ENCODE measurements at regions not wholly inside any gene's neighbourhood (a gene's known extent, or its start where the extent isn't known, plus 50 kb on each side); places are given as distances from the start of the nearest gene placed in this dataset.

DNA sequence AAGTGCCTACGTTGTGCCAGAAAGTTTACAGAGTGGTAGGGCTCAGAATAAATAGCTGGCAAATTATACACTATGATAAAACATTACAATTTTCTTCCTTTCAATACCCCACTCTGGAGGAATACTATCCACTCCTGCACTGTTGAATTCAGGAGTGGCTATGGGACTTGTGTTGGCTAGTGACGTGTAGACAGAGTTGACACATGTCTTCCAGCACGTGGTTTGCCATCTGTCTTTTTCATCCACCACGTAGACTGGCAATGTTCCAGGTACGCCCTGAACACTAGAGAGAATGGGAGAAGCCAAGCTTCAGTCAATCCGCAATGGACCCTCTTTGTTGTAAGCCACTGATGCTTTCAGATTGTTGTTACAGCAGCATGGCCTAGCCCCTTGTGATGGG, 168.8 kb upstream of the RBPJ start:
- Histone ChIP-seq H3K9me3 (replicated peaks in 1 of 2; ENCODE audit: control insufficient read depth in 1 of 2, insufficient read depth in 1 of 2, low read length in 2 of 2) (no peaks in the 10 kb centered on the region), H3K36me3 (replicated peaks in 1 of 2; ENCODE audit: control insufficient read depth in 1 of 2, insufficient read depth in 2 of 2, low read length in 2 of 2) (no peaks in the 10 kb centered on the region), H3K4me3 (replicated peaks in 1 of 3; ENCODE audit: low read depth in 2 of 3, low read length in 3 of 3) (no peak overlapping the region), H3K4me2 (replicated peaks; ENCODE audit: extremely low read depth, low read length, poor library complexity, severe bottlenecking) (no peak overlapping the region), H3K27me3 (ENCODE audit: control insufficient read depth in 2 of 2, insufficient read depth in 2 of 2, low read length in 2 of 2) (no peaks in the 10 kb centered on the region), H3K79me2 (ENCODE audit: insufficient read depth, low read length) (no peaks in the 10 kb centered on the region), H3K9ac (ENCODE audit: insufficient read depth, low read length, poor library complexity, severe bottlenecking) (no peak overlapping the region), H4K20me1 (ENCODE audit: insufficient read depth, low read length) (no peaks in the 10 kb centered on the region), H2AFZ (ENCODE audit: insufficient read depth, low read depth, low read length, poor library complexity, severe bottlenecking) (no peak overlapping the region), H3K4me1 (ENCODE audit: control insufficient read depth in 1 of 2, insufficient read depth in 2 of 2, low read length in 2 of 2) (peaks cover 29 to 34% of the 10 kb centered on the region in 2 donors), H3K27ac (ENCODE audit: low read depth in 1 of 2, low read length in 2 of 2) (no peak overlapping the region)
- WGBS (ENCODE audit: insufficient coverage) = 67% methylated on average over 3 of the region's 6 CpGs
- DNase-seq = no peak
- Mint-ChIP-seq H3K4me1 (peaks cover 43% of the 10 kb centered on the region), H3K36me3 (peaks cover 0 to 4% of the 10 kb centered on the region in 2 donors), H3K9me3 (peaks cover 0 to 8% (median 0%) of the 10 kb centered on the region in 7 donors), H3K27me3 (ENCODE audit: low read depth in 3 of 3) (peaks cover 0 to 3% (median 2%) of the 10 kb centered on the region in 3 donors), H3K27ac (no peak overlapping the region), H3K4me3 (no peak overlapping the region)
- TF ChIP-seq, protein P1, sequence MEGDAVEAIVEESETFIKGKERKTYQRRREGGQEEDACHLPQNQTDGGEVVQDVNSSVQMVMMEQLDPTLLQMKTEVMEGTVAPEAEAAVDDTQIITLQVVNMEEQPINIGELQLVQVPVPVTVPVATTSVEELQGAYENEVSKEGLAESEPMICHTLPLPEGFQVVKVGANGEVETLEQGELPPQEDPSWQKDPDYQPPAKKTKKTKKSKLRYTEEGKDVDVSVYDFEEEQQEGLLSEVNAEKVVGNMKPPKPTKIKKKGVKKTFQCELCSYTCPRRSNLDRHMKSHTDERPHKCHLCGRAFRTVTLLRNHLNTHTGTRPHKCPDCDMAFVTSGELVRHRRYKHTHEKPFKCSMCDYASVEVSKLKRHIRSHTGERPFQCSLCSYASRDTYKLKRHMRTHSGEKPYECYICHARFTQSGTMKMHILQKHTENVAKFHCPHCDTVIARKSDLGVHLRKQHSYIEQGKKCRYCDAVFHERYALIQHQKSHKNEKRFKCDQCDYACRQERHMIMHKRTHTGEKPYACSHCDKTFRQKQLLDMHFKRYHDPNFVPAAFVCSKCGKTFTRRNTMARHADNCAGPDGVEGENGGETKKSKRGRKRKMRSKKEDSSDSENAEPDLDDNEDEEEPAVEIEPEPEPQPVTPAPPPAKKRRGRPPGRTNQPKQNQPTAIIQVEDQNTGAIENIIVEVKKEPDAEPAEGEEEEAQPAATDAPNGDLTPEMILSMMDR (IDR thresholded peaks at IDR 0.05) = no peak
- intact Hi-C loops (cut with micrococcal nuclease) = loop anchor here in 1 of 2 donors (5.0 to 10.0 kb wide), 3 partner anchors 35 to 75 kb away; no protein-coding TSS in a partner anchor

DNA sequence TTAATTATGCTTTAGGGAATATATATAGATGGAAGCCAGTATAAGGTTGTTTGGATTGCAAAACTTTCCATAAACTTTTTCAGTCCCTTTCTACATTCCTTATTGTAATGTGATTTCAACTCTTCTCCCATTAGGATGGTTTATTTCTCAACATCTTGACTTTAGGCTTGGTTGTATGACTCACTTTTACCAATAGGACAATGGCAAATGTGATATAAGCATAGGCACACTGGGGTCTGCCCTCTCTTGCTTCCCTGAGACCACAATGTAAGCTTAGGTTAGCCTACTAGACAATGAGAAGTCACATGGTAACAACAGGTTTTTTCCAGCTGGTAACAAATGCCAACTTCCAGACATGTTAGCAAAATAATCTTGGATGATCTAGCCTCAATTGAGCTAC, 163.3 kb upstream of the RBPJ start:
- Histone ChIP-seq H3K4me3 (replicated peaks in 1 of 3; ENCODE audit: low read depth in 2 of 3, low read length in 3 of 3) (no peak overlapping the region), H3K79me2 (ENCODE audit: insufficient read depth, low read length) (no peaks in the 10 kb centered on the region), H3K4me1 (ENCODE audit: control insufficient read depth in 1 of 2, insufficient read depth in 2 of 2, low read length in 2 of 2) (peaks cover 0 to 11% of the 10 kb centered on the region in 2 donors), H3K9ac (ENCODE audit: insufficient read depth, low read length, poor library complexity, severe bottlenecking) (no peak overlapping the region), H3K36me3 (replicated peaks in 1 of 2; ENCODE audit: control insufficient read depth in 1 of 2, insufficient read depth in 2 of 2, low read length in 2 of 2) (no peaks in the 10 kb centered on the region), H3K27ac (ENCODE audit: low read depth in 1 of 2, low read length in 2 of 2) (no peak overlapping the region), H4K20me1 (ENCODE audit: insufficient read depth, low read length) (no peaks in the 10 kb centered on the region), H3K9me3 (replicated peaks in 1 of 2; ENCODE audit: control insufficient read depth in 1 of 2, insufficient read depth in 1 of 2, low read length in 2 of 2) (no peaks in the 10 kb centered on the region), H3K27me3 (ENCODE audit: control insufficient read depth in 2 of 2, insufficient read depth in 2 of 2, low read length in 2 of 2) (no peaks in the 10 kb centered on the region), H2AFZ (ENCODE audit: insufficient read depth, low read depth, low read length, poor library complexity, severe bottlenecking) (no peak overlapping the region), H3K4me2 (replicated peaks; ENCODE audit: extremely low read depth, low read length, poor library complexity, severe bottlenecking) (no peak overlapping the region)
- TF ChIP-seq, protein P1 (IDR thresholded peaks at IDR 0.05) = no peak
- Mint-ChIP-seq H3K9me3 (peaks cover 0 to 3% (median 0%) of the 10 kb centered on the region in 7 donors), H3K27me3 (ENCODE audit: low read depth in 3 of 3) (peaks cover 0 to 2% (median 1%) of the 10 kb centered on the region in 3 donors), H3K27ac (no peak overlapping the region), H3K4me1 (peaks cover 20% of the 10 kb centered on the region), H3K4me3 (no peak overlapping the region), H3K36me3 (no peaks in the 10 kb centered on the region)
- intact Hi-C loops (cut with micrococcal nuclease) = loop anchor here in 1 of 2 donors (10.0 kb wide), 1 partner anchor 47 kb away; no protein-coding TSS in a partner anchor
- no peak for DNase-seq

Measured in CD14-positive monocyte (primary cell).